ENCODE measurements at regions not wholly inside any gene's neighbourhood (a gene's known extent, or its start where the extent isn't known, plus 50 kb on each side); places are given as distances from the start of the nearest gene placed in this dataset.

GRCh38 chr6:105794870-105795269 lies 291.3 kb upstream of the PRDM1 start:
- H3K27me3 ChIP-seq (ENCODE audit: low read length), result no peaks in the 10 kb centered on the region
- no peaks in the 10 kb centered on the region for H3F3A ChIP-seq (ENCODE audit: insufficient read depth)
- no peak for TF ChIP-seq CTCF (IDR thresholded peaks at IDR 0.05; ENCODE audit: insufficient read depth, low read length, poor library complexity, severe bottlenecking)
- no peak for TF ChIP-seq EZH2phosphoT487 (conservative IDR thresholded peaks at IDR 0.05; ENCODE audit: low read length)
- no peaks in the 10 kb centered on the region for H4K20me1 ChIP-seq (ENCODE audit: low read depth, low read length)
- no peak overlapping the region for H3K4me2 ChIP-seq (ENCODE audit: low read depth, low read length, poor library complexity, severe bottlenecking)
- H3K4me3 ChIP-seq (ENCODE audit: insufficient read depth, low read length, poor library complexity, severe bottlenecking), result no peak overlapping the region
- H2AFZ ChIP-seq (ENCODE audit: low read depth, low read length, severe bottlenecking), result no peak overlapping the region
- H3K9me3 ChIP-seq (ENCODE audit: insufficient read depth, low read length), result no peaks in the 10 kb centered on the region
- H3K79me2 ChIP-seq (ENCODE audit: insufficient read depth, low read length), result no peaks in the 10 kb centered on the region
- H3K27ac ChIP-seq (ENCODE audit: low read depth, low read length), result no peak overlapping the region
- H3K9ac ChIP-seq (ENCODE audit: low read length), result no peak overlapping the region
- H3K36me3 ChIP-seq (ENCODE audit: low read length), result no peaks in the 10 kb centered on the region
- H3K9me2 ChIP-seq (replicated peaks; ENCODE audit: insufficient read depth, low read length), result no peaks in the 10 kb centered on the region

DNA sequence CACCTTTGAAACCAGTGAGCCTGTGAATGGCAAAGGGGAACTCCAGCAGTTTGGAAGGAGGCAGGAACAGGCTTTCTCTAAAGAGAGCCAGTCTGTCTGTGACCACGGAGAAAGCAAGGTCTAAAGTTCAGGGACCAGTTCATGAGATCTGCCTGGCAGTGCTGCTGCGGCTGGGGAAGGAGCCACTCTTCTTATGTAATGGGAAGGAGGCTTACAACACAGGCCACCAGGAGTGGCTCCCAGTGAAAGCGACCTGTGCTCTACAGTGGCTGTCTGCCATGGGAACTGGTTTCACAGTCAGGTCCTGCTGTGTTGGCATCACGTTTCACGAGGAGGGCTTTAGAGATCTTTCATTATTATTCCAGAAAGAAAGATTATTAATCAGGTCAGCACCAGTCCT lies 291.9 kb upstream of the PRDM1 start:
- H4K20me1 ChIP-seq (ENCODE audit: low read depth, low read length), result no peaks in the 10 kb centered on the region
- H3K9me3 ChIP-seq (ENCODE audit: insufficient read depth, low read length), result no peaks in the 10 kb centered on the region
- no peak overlapping the region for H3K27ac ChIP-seq (ENCODE audit: low read depth, low read length)
- no peak overlapping the region for H3K4me3 ChIP-seq (ENCODE audit: insufficient read depth, low read length, poor library complexity, severe bottlenecking)
- H3K36me3 ChIP-seq (ENCODE audit: low read length), result no peaks in the 10 kb centered on the region
- no peak overlapping the region for H2AFZ ChIP-seq (ENCODE audit: low read depth, low read length, severe bottlenecking)
- H3K27me3 ChIP-seq (ENCODE audit: low read length), result no peaks in the 10 kb centered on the region
- no peak overlapping the region for H3K4me2 ChIP-seq (ENCODE audit: low read depth, low read length, poor library complexity, severe bottlenecking)
- TF ChIP-seq EZH2phosphoT487 (conservative IDR thresholded peaks at IDR 0.05; ENCODE audit: low read length) (no peak), CTCF (IDR thresholded peaks at IDR 0.05; ENCODE audit: insufficient read depth, low read length, poor library complexity, severe bottlenecking) (no peak)
- H3K79me2 ChIP-seq (ENCODE audit: insufficient read depth, low read length), result no peaks in the 10 kb centered on the region
- H3K9ac ChIP-seq (ENCODE audit: low read length), result no peak overlapping the region
- H3F3A ChIP-seq (ENCODE audit: insufficient read depth), result no peaks in the 10 kb centered on the region
- no peaks in the 10 kb centered on the region for H3K9me2 ChIP-seq (replicated peaks; ENCODE audit: insufficient read depth, low read length)

- Histone ChIP-seq H3F3A (ENCODE audit: insufficient read depth) (no peaks in the 10 kb centered on the region), H4K20me1 (ENCODE audit: low read depth, low read length) (no peaks in the 10 kb centered on the region), H3K4me2 (ENCODE audit: low read depth, low read length, poor library complexity, severe bottlenecking) (no peak overlapping the region), H2AFZ (ENCODE audit: low read depth, low read length, severe bottlenecking) (no peak overlapping the region), H3K27ac (ENCODE audit: low read depth, low read length) (no peak overlapping the region), H3K27me3 (ENCODE audit: low read length) (no peaks in the 10 kb centered on the region), H3K4me3 (ENCODE audit: insufficient read depth, low read length, poor library complexity, severe bottlenecking) (no peak overlapping the region), H3K79me2 (ENCODE audit: insufficient read depth, low read length) (no peaks in the 10 kb centered on the region), H3K9ac (ENCODE audit: low read length) (no peak overlapping the region), H3K36me3 (ENCODE audit: low read length) (no peaks in the 10 kb centered on the region), H3K9me3 (ENCODE audit: insufficient read depth, low read length) (no peaks in the 10 kb centered on the region), H3K9me2 (replicated peaks; ENCODE audit: insufficient read depth, low read length) (no peaks in the 10 kb centered on the region)
- TF ChIP-seq EZH2phosphoT487 (conservative IDR thresholded peaks at IDR 0.05; ENCODE audit: low read length) (no peak), CTCF (IDR thresholded peaks at IDR 0.05; ENCODE audit: insufficient read depth, low read length, poor library complexity, severe bottlenecking) (no peak)
These were observed 293.0 kb upstream of the PRDM1 start for GRCh38 chr6:105793130-105793529.
